HUES6 (cell line): ENCODE measurements at regions not wholly inside any gene's neighbourhood (a gene's known extent, or its start where the extent isn't known, plus 50 kb on each side); places are given as distances from the start of the nearest gene placed in this dataset.

Source experiments
- H3K27ac ChIP-seq: 2 replicates; pipeline ENCODE4 v1.7.0; 2013; ENCODE audit warnings: low read depth, mild to moderate bottlenecking, low read length, inconsistent platforms
- H3K27me3 ChIP-seq: 2 replicates; pipeline ENCODE4 v1.6.1; 2013; ENCODE audit warnings: low read length; ENCODE audit not compliant: control insufficient read depth, insufficient read depth
- H3K36me3 ChIP-seq: 2 replicates; pipeline ENCODE4 v1.6.1; 2013; ENCODE audit warnings: low read length; ENCODE audit not compliant: control insufficient read depth, insufficient read depth
- H3K4me1 ChIP-seq: 2 replicates; pipeline ENCODE4 v1.6.1; 2013; ENCODE audit warnings: low read length; ENCODE audit not compliant: control insufficient read depth, insufficient read depth
- H3K4me3 ChIP-seq: 2 replicates; pipeline ENCODE4 v1.5.1; 2013; ENCODE audit warnings: low read depth, low read length
- H3K9ac ChIP-seq: one replicate; pipeline ENCODE4 v1.6.1; 2013; ENCODE audit warnings: mild to moderate bottlenecking, low read length
- H3K9me3 ChIP-seq: 2 replicates; pipeline ENCODE4 v1.6.1; 2013; ENCODE audit warnings: low read depth, low read length; ENCODE audit not compliant: control insufficient read depth, insufficient read depth

DNA sequence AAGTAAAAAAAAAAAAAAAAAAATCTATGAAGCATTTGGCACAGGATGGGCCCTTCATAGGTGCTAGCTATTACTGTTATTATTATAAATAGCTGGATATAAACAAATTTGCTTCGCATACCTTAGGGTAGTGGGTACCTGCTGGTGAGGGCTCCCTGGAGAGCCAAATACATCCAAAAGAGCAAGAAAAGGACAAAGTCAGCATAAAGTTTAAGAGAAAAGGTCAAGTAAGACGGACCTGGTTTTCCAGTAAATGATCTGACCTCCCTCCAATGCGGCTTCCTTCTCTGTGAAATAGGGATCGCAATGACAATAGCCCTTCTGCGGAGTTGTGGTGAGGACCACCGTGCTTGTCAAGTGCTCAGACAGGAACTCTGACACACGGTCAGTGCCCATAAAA, 214.5 kb downstream of the SNX10 start:
- H3K27me3 ChIP-seq = no peaks in the 10 kb centered on the region
- H3K9ac ChIP-seq = no peak overlapping the region
- no peaks in the 10 kb centered on the region for H3K36me3 ChIP-seq
- H3K4me1 ChIP-seq = peaks cover 8% of the 10 kb centered on the region
- no peak overlapping the region for H3K27ac ChIP-seq
- H3K4me3 ChIP-seq = no peak overlapping the region
- H3K9me3 ChIP-seq = no peaks in the 10 kb centered on the region

DNA sequence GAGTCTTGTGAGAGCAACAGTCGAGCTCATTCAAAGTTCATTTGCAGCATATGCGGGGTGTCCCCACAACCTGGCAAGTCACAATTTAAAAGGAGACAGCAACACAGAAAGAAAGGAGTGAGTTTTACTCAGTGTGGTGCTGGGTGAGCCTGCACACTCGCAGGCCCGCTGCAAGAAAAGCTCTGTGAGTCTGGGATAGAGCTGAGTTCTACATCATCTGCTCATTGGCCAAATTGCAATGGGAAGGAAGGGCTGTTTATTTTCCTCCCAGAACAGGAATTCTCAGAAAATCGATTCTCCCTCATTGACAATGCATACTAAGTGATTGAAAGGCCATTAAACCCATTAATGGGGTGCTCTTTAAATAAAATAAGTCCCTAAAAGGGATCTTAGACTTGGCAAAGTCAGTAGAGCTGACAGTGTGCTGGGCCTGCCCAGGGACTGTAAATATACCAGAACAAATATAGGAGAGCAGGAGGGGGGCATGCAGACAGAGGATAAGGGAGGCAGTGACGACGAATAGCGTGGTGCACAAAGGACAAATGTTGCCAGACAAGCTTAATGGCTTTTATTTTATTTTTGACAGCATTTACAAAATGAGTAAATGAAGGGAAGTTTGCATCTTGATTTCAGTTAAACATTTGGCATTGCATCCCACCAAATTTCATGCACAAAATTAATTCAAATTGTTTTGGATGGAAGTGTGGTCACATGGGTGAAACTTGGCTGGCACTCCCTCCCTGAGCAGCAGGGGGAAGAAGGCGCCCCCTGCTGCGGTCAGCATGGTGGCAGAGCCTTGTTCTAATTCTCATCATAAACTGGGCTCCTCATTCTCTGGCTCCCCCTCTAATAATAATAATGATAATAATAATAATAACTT, 215.7 kb downstream of the SNX10 start:
- no peak overlapping the region for H3K27ac ChIP-seq
- no peaks in the 10 kb centered on the region for H3K27me3 ChIP-seq
- H3K36me3 ChIP-seq = no peaks in the 10 kb centered on the region
- H3K9me3 ChIP-seq = no peaks in the 10 kb centered on the region
- no peak overlapping the region for H3K9ac ChIP-seq
- no peak overlapping the region for H3K4me3 ChIP-seq
- peaks cover 8% of the 10 kb centered on the region for H3K4me1 ChIP-seq

- no peak overlapping the region for H3K9ac ChIP-seq
Observed at GRCh38 chr7:26508481-26508880, 216.8 kb downstream of the SNX10 start.

DNA sequence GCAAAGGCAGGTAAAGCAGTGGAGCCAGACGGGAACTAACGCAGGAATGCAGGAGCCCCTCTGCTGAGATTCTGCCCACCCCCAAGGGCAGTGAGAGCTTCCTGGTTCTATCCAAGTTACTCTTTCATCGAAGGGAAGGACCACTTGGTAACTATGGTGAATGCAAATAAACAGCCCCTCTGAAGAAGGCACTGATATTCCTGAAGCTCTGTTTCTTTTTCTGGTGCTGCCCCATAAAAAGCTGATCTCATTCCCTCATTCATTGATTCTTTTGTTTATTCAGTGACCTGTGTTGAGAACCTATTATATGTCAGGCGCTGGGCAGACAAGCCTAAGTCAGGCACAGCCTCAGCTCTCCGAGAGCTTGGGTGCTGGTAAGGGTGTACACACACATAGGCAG, 217.3 kb downstream of the SNX10 start:
- Histone ChIP-seq H3K4me1 (peaks cover 8% of the 10 kb centered on the region), H3K27ac (no peak overlapping the region), H3K4me3 (no peak overlapping the region), H3K9me3 (no peaks in the 10 kb centered on the region), H3K9ac (no peak overlapping the region), H3K27me3 (no peaks in the 10 kb centered on the region), H3K36me3 (no peaks in the 10 kb centered on the region)

More at GRCh38 chr7:26508481-26508880, 216.8 kb downstream of the SNX10 start:
- H3K27ac ChIP-seq = no peak overlapping the region
- no peak overlapping the region for H3K4me3 ChIP-seq
- no peaks in the 10 kb centered on the region for H3K36me3 ChIP-seq
- H3K27me3 ChIP-seq = no peaks in the 10 kb centered on the region
- H3K4me1 ChIP-seq = peaks cover 8% of the 10 kb centered on the region
- no peaks in the 10 kb centered on the region for H3K9me3 ChIP-seq

DNA sequence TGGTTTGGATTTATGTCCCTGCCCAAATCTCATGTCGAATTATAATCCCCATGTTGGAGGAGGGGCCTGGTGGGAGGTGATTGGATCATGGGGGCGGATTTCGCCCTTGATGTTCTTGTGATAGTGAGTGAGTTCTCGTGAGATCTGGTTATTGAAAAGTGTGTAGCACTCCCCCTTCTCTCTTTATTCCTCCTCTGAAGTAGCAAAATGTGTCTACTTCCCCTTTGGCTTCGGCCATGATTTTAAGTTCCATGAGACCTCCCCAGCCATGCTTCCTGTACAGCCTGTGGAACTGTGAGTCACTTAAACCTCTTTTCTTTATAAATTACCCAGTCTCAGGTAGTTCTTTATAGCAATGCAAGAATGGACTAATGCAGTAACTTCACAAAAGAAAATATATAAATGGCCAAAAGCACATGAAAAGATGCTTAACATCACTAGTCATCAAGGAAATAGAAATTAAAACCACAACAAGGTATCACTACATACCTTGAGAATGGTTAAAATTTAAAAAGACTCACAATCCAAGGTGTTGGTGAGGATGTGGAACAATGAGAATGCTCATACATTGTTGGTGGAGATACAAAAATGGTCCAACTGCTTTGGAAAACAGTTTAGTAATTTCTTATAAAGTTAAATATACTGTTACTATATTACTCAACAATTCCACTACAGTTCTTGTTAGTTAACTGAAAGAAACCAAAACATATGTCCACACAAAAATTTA, 218.7 kb downstream of the SNX10 start:
- peaks cover 8% of the 10 kb centered on the region for H3K4me1 ChIP-seq
- H3K36me3 ChIP-seq = no peaks in the 10 kb centered on the region
- no peaks in the 10 kb centered on the region for H3K9me3 ChIP-seq
- H3K27me3 ChIP-seq = no peaks in the 10 kb centered on the region
- H3K27ac ChIP-seq = no peak overlapping the region
- no peak overlapping the region for H3K9ac ChIP-seq
- H3K4me3 ChIP-seq = no peak overlapping the region

- Histone ChIP-seq H3K9ac (no peak overlapping the region), H3K36me3 (no peaks in the 10 kb centered on the region), H3K9me3 (no peaks in the 10 kb centered on the region), H3K4me1 (peaks cover 8% of the 10 kb centered on the region), H3K27ac (no peak overlapping the region), H3K4me3 (no peak overlapping the region), H3K27me3 (no peaks in the 10 kb centered on the region)
Observed at GRCh38 chr7:26511866-26512265, 220.2 kb downstream of the SNX10 start.

DNA sequence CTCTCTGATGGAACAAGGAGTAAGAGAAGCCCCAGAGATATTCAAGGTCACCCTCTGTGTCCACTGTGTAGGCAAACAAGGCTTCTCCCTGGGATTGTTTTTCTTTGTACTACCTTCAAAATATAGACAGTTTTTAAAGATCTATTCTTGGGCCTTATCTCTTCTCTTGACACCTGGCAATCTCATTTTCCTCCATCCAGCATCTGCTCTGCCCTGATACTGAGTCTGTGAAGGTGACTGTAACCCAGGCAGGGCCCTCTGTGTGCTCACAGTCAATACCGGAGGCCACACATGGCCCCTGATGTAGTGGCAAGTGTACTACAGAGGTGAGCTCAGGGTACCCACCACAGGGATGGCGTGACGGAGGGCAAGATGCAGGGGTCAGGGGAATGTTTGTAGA, 221.1 kb downstream of the SNX10 start:
- Histone ChIP-seq H3K4me3 (no peak overlapping the region), H3K36me3 (no peaks in the 10 kb centered on the region), H3K4me1 (peaks cover 8% of the 10 kb centered on the region), H3K9ac (no peak overlapping the region), H3K27ac (no peak overlapping the region), H3K27me3 (no peaks in the 10 kb centered on the region), H3K9me3 (no peaks in the 10 kb centered on the region)

- Histone ChIP-seq H3K4me1 (peaks cover 3% of the 10 kb centered on the region; the same call in 1 of the 2 replicates), H3K9ac (no peak overlapping the region), H3K27me3 (no peaks in the 10 kb centered on the region), H3K9me3 (no peaks in the 10 kb centered on the region), H3K27ac (no peak overlapping the region), H3K36me3 (no peaks in the 10 kb centered on the region), H3K4me3 (no peak overlapping the region)
Observed at GRCh38 chr7:26513948-26514347, 222.3 kb downstream of the SNX10 start.

- Histone ChIP-seq H3K9me3 (no peaks in the 10 kb centered on the region), H3K9ac (no peak overlapping the region), H3K27ac (no peak overlapping the region), H3K4me3 (no peak overlapping the region), H3K36me3 (no peaks in the 10 kb centered on the region), H3K27me3 (no peaks in the 10 kb centered on the region), H3K4me1 (no peaks in the 10 kb centered on the region)
Observed at GRCh38 chr7:26514633-26515032, 223.0 kb downstream of the SNX10 start.

GRCh38 chr7:26515314-26515842, 223.7 kb downstream of the SNX10 start:
- no peak overlapping the region for H3K4me3 ChIP-seq
- no peak overlapping the region for H3K9ac ChIP-seq
- H3K27ac ChIP-seq = no peak overlapping the region
- H3K4me1 ChIP-seq = no peaks in the 10 kb centered on the region
- no peaks in the 10 kb centered on the region for H3K9me3 ChIP-seq
- no peaks in the 10 kb centered on the region for H3K27me3 ChIP-seq
- H3K36me3 ChIP-seq = no peaks in the 10 kb centered on the region

- no peak overlapping the region for H3K9ac ChIP-seq
Observed at GRCh38 chr7:26520483-26520882, 228.8 kb downstream of the SNX10 start.

More at GRCh38 chr7:26520483-26520882, 228.8 kb downstream of the SNX10 start:
- no peaks in the 10 kb centered on the region for H3K27me3 ChIP-seq
- H3K36me3 ChIP-seq = no peaks in the 10 kb centered on the region
- H3K4me1 ChIP-seq = no peaks in the 10 kb centered on the region
- H3K27ac ChIP-seq = no peak overlapping the region
- 0 out of 2 replicates have a peak, but pooled peaks cover 4% of the 10 kb centered on the region for H3K9me3 ChIP-seq
- H3K4me3 ChIP-seq = no peak overlapping the region
